DMS79 treated with DMSO at 0.1 percent for 48 hours (cell line): ENCODE measurements at regions not wholly inside any gene's neighbourhood (a gene's known extent, or its start where the extent isn't known, plus 50 kb on each side); places are given as distances from the start of the nearest gene placed in this dataset.

Experiments used
- DNase-seq: peaks from one replicate; lab custom pipeline; 2025; lab: John Stamatoyannopoulos, UW

GRCh38 chr16:6499413-6499812 lies 833.2 kb upstream of the RBFOX1 start:
- DNase-seq = no peak

- DNase-seq = no peak
Measured at GRCh38 chr16:6498858-6499257, 833.8 kb upstream of the RBFOX1 start.

GRCh38 chr16:6496996-6497395 lies 835.6 kb upstream of the RBFOX1 start:
- DNase-seq = peak; percentile 91

GRCh38 chr16:6495486-6496210 lies 837.0 kb upstream of the RBFOX1 start:
- no peak for DNase-seq

- no peak for DNase-seq
Measured at GRCh38 chr16:6494716-6495115, 837.9 kb upstream of the RBFOX1 start.

- DNase-seq = peak; percentile 24
Measured at GRCh38 chr16:6493555-6493954, 839.1 kb upstream of the RBFOX1 start.

- DNase-seq = no peak
Measured at GRCh38 chr16:6492742-6493141, 839.9 kb upstream of the RBFOX1 start.

GRCh38 chr16:6484935-6485334 lies 847.7 kb upstream of the RBFOX1 start:
- peak; percentile 4 for DNase-seq

- no peak for DNase-seq
Measured at GRCh38 chr16:6484081-6484480, 848.6 kb upstream of the RBFOX1 start.

- DNase-seq = peak; percentile 30
Measured at GRCh38 chr16:6483469-6484033, 849.1 kb upstream of the RBFOX1 start.

- no peak for DNase-seq
Measured at GRCh38 chr16:6482696-6483468, 849.8 kb upstream of the RBFOX1 start.

- DNase-seq = no peak
Measured at GRCh38 chr16:6481894-6482293, 850.8 kb upstream of the RBFOX1 start.

- no peak for DNase-seq
Measured at GRCh38 chr16:6453742-6454141, 878.9 kb upstream of the RBFOX1 start.

GRCh38 chr16:6447021-6447790 lies 885.4 kb upstream of the RBFOX1 start:
- DNase-seq = no peak

- DNase-seq = no peak
Measured at GRCh38 chr16:6446370-6446769, 886.3 kb upstream of the RBFOX1 start.

GRCh38 chr16:6439129-6439528 lies 893.5 kb upstream of the RBFOX1 start:
- no peak for DNase-seq

- DNase-seq = peak; percentile 91
Measured at GRCh38 chr16:6428861-6429260, 903.8 kb upstream of the RBFOX1 start.

- no peak for DNase-seq
Measured at GRCh38 chr16:6427621-6428020, 905.0 kb upstream of the RBFOX1 start.

GRCh38 chr16:6407596-6407995 lies 925.0 kb upstream of the RBFOX1 start:
- no peak for DNase-seq

- DNase-seq = no peak
Measured at GRCh38 chr16:6406028-6406427, 926.6 kb upstream of the RBFOX1 start.

GRCh38 chr16:6382924-6383459 lies 949.7 kb upstream of the RBFOX1 start:
- DNase-seq = no peak

GRCh38 chr16:6381896-6382295 lies 950.7 kb upstream of the RBFOX1 start:
- no peak for DNase-seq
